ENCODE measurements at regions not wholly inside any gene's neighbourhood (a gene's known extent, or its start where the extent isn't known, plus 50 kb on each side); places are given as distances from the start of the nearest gene placed in this dataset.

DNA sequence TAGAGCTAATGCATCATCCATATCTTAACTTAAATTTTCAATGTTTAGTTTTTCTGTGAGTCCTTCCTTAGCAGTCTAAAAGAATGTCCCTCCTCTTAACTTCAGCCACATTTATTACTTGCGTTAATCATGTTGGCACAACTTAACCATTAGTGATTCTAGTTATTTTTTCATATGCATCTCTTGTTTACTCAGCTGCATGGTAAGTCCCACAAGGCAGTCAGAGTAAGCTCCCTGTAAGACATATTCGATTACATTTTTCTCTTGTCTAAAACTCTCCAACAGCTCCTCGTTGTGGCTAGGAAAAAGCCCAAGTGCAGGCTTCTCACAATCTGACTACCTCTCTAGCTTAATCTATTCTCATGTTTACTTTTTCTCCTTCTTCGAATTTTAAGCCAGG, 2045.3 kb upstream of the PIK3C3 start:
- no peak for DNase-seq (ENCODE audit: extremely low read depth, low read depth, low spot score)

DNA sequence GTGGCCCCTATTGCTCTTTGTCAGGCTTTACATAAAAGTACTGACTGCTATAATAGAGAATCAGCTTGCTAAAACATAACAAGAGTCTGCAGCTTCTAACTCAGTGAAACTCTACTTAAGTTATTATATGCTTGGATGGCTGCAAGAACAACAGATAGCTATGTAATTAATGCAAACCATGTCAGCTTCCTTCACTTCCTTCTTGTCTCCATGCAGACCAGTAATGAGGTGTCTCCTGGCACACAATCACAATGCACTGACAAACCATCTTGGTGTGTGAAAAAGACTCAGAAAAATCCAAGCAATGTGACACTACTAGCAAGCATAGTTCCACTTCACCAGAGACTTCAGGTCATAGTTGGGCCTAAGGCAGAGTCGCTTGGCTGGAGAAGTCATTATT, 2068.9 kb upstream of the PIK3C3 start:
- DNase-seq (ENCODE audit: extremely low read depth, low read depth, low spot score), result no peak

DNA sequence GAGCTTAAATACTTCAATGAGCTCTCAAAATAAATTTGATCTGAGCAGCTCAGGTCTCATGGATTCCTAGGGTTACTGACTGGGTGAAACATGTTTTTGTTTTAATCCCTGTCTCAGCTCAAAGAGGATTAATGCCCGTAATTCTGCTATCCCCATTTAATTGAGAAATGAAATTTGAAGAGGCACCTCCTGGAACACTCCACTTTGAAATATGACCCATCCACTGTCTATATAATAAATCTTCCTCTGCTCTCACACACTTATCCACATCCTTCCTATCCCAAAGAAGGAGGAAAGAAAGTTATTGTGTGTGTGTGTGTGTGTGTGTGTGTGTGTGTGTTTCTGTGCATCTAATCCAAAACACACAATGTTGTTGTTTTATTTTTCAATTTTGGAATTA, 2082.4 kb upstream of the PIK3C3 start:
- no peak for DNase-seq (ENCODE audit: extremely low read depth, low read depth, low spot score)

DNA sequence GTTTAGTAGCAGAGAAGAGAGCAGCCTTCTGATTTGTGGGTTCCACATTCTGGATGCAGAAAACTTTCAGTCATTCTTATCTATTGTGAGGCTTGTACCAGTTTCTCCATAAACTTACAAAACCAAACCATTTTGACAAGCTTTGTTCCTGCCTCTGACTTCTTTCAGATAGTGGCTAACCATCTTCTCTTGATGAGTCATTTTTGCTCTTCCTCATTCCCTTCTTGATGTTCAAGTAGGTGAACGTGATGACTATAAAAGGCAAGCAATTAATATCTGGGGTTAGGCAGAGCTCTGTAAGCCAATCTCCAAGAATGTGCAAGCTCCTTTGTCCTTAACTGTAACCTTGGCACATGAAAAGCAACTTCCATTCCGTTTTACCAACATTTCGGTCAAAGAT, 2083.1 kb upstream of the PIK3C3 start:
- no peak for DNase-seq (ENCODE audit: extremely low read depth, low read depth, low spot score)

DNA sequence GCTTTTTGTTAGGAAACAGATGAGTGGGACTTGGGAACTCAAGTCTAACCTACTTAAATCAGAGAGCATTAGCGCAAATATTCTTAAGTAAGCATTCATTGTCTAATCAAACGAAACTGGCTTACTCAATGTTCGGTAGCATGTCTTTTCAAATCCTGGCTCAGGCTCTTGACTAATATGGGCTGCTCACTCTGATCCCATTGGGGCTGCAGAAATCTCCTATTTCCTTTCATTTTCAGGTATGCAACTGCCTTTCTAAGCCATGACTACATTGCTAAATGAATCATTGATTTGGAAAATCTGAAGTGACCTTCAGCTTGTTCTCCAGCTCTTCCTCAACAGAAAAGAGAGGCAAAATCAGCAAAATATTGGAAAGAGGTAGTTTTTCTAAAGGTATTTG, 2084.4 kb upstream of the PIK3C3 start:
- DNase-seq (ENCODE audit: extremely low read depth, low read depth, low spot score), result no peak

DNA sequence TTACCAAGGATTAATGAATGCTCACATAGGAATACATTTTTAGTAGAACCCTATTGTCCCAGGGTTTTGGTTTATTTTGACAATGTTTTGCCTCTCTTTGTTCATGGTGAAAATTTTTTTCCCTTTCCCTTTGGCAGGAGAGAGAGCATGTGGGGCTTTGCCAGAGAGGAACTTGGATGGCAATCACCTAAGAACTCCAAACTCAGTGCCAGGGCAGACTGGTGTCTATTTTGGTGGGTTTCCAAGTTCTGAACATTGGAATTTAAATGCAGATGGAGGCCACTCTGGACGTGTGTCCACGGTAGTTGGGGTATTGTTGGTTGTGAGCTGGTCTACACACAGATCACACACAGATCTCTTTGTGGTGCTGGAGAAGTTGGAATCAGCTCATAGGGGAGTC, 2091.1 kb upstream of the PIK3C3 start:
- no peak for DNase-seq (ENCODE audit: extremely low read depth, low read depth, low spot score)

DNA sequence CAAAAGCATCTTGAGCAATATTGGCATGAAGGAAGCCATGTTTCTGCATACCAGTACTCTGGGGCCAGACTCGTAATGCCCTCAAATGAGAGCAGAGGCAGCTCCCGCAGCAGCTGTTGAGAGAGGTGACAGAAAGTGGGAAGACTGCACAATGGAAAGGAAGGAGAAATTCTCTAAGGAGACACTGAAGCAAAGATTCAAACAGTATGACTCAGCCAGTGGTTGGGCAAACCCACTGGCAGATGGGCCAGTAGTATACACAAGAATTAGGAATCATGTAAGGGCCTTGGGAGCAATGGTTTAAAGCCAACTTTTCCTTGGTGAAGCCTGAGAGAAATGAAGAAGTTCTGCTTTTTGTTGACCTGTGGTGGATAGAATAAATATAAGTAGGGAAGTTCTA, 2092.7 kb upstream of the PIK3C3 start:
- no peak for DNase-seq (ENCODE audit: extremely low read depth, low read depth, low spot score)

DNA sequence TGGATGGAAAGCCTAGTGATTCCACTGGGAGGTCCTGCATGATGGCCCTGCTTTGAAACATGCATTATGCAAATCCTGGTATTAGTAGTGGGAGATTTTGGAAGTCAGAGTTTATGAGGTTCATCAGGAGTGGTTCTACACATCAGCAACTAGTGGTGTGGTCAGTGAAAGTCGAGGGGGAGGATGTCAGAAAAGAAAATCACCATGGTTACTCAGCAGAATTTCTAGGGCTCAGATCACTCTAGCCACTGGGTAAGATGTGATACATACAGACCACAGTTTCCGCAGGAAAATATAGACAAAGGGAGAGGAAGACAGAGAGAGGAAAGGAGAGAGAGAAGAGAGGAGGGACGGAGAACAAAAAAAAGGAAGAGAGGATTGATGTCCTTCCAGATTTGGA, 2100.7 kb upstream of the PIK3C3 start:
- no peak for DNase-seq (ENCODE audit: extremely low read depth, low read depth, low spot score)

DNA sequence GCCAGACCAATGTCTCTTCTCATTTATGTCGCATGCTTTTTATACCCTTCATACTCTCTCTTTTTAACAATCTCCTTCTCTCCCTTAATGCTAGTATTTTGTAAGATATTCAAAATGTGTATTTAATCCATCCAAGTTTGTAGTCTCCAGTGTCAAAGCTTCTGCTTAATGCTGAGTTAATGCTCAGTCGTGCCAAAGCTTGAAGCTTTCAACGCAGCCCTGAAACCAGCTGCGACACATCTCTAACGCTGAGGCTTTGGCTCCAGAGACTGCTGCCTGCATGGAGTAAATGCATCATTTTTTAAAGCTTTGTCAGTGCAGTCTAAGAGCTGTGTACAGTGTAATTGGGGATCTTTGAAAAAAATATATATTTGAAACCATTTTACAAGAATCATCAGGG, 2108.8 kb upstream of the PIK3C3 start:
- DNase-seq (ENCODE audit: extremely low read depth, low read depth, low spot score), result no peak

DNA sequence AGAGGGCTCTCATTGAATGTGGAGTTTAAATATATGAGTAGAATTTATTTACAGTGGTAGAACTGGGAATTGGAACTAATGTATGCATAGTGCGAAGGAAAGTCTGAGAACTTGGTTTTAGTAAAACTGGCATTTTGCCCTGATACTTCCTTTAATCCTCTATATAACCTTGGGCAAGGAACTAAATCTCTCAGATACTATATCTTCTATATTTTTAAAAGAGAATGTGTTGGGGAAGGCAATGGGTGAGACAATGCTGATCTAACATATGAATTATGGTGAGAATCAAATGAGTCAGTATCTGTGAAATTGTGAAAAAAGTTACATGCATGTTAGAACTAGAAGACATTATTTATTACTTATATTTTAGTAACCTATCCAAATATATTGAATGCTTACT, 2109.4 kb upstream of the PIK3C3 start:
- no peak for DNase-seq (ENCODE audit: extremely low read depth, low read depth, low spot score)

DNA sequence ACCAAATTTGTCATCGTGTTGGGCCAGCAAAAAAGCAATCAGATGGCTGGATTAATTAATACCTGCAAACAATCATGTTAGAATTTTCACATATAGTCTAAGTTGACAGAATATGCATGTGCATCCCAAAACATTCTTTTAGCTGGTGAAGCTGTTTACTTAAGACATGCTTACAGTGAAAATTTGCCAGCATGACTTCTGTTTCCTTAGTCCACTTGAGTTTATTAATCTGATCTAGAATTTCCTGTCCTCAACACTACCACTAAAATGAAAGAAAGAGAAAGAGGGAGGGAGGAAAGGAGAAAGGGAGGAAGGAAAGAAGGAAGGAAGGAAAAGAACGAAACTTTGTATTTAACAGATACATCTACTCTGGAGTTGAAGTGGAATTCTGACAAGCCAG, 2109.9 kb upstream of the PIK3C3 start:
- no peak for DNase-seq (ENCODE audit: extremely low read depth, low read depth, low spot score)

DNA sequence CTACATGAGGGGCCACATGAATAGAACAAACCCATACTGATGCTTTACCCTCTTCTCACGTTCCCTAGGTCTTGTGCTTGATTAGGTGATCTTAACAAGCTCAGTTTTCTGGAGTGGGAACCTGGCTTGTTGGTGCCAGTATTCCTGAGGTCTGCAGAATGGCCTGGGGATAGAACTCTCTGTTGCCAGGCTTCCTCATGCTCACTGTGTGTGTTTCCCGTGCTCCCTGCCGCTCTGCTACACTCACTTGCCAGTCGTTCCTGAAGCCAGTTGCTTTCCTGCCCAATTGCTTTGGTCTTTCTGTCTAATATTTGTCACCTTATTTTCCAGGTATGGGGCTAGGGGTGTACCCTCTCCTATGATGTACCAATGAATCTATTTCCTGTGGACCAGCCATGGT, 2111.5 kb upstream of the PIK3C3 start:
- no peak for DNase-seq (ENCODE audit: extremely low read depth, low read depth, low spot score)

DNA sequence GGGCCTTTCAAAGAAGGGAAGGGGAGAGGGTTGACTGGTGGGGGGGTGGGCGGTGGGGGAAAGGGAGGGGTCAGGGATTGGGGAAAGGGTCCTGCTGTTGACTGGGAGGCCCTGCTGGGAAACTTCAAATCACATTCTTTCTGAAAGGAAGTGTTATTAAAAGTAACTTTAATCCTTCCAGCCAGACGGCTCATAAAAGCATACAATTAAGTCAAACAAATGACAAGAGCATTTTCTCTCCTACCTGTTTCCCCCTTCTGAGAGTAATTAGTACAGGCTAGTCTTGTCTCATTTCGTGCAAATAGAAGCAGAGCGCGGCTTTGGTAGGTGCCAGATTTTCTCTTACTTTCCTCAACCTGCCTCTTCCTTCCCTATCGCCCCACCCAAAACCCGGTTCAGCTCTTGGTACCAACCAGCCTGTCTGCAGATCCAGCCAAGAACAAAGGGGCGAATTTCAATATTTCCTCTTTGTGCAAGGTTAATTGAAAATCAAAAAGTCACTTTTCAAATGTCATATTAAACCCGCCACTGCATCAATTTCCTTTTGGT, 2112.6 kb upstream of the PIK3C3 start:
- no peak for DNase-seq (ENCODE audit: extremely low read depth, low read depth, low spot score)

DNA sequence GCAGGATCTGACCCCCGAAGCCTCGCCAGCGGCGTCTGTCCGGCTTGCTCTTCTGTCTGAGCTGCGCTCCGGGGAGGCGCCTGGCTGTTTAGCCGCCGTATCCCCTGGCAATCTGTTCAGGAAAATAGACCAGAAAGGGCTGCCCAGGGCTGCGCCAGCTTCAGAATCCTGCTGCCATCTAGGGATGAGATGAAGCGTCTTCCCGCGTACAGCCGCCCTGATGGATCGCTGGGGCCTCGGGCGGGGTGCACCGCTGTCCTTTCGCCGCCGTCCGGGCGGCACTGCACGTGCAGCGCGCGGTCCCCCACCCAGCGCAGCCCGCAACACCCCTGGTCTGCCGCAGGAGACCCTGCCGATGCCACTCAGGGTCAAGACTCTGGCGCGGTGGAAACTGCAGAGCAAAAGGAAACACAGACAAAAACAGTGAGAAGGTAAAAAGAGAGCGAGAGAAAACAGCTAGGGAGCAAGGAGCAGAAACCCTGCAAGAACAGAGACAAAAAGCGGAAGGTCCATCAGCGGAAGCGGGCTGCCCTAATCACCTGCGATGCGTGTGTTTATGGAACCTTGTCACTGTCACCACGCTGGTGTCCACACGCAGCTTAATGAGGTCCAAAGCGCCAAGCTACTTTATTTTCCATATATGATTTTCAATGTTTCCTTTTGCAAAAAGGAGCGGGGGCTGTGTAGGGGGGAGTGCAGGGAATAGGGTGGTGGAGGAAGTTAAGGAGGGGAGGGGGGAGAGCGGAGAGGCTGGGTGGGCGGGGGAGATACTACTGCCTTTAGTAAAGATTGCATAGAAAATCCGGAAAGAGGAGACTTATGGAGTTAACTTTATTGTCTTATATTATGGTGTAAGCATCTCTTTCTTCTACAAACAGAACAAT, 2113.3 kb upstream of the PIK3C3 start:
- no peak for DNase-seq (ENCODE audit: extremely low read depth, low read depth, low spot score)

DNA sequence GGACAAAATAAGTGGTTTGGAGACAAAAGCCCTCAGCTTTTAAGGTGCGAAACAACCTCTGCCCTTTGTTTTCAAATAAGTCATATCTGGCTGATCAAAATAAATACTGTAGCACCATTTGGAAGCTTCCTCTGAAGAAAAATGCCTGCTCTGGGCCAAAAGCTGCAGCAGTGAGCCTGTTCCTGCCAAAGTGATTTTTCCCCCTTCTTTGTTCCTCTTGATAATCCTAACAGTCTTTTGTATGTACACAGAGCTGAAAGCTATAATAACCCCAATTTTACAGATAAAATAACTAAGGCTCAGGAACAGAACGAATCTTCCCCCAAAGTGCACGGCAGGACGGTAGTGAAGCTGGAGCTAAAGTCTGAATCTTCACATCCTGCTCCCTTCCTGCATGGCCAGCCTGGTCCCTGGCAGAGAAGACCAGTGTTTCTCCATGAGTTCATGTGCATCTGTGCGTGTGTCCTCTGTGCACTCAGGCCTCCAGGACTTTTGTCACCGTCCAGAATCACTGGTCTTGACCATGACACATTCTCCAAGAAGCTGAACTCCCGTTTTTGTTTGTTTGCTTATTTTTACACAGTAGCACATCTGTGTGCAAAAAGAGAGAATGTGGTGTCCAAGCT, 2114.1 kb upstream of the PIK3C3 start:
- no peak for DNase-seq (ENCODE audit: extremely low read depth, low read depth, low spot score)

DNA sequence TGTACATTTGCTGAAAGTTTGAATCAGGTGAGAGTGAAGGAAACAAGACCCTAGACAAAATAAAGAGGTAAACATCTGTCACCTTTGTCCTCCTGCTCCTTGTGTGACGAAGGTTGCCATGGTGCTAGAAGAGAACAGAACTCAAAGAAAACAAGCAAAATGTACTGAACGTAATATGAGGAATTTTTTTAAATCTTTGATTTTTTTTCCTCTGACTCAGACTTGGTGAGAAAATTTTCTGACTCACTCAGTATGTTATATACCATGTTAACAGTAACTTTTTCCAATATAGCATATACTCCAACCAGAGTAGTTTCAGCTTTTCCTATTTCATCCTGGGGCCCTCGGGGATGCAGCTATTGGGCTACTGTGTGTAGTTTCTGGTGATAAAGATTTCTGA, 2114.6 kb upstream of the PIK3C3 start:
- DNase-seq (ENCODE audit: extremely low read depth, low read depth, low spot score), result no peak

DNA sequence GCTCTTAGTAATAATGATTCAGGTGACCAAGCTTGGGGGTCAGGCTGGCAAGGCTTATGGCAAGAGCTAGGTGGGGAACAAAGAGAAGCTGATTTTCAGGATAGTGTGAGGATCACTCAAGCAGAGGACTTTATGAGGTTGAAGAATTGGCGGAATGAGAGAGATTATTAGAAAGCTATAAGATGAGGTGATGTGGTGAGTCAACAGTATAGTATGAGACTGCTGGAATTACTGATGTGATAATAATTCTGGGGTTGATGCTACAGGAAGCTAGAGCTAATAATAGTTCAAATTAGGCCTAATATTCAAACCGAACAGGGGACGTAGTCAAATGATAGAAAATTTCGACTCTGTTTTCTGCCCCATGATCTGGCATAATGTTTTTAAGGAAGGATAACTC, 2115.3 kb upstream of the PIK3C3 start:
- no peak for DNase-seq (ENCODE audit: extremely low read depth, low read depth, low spot score)

DNA sequence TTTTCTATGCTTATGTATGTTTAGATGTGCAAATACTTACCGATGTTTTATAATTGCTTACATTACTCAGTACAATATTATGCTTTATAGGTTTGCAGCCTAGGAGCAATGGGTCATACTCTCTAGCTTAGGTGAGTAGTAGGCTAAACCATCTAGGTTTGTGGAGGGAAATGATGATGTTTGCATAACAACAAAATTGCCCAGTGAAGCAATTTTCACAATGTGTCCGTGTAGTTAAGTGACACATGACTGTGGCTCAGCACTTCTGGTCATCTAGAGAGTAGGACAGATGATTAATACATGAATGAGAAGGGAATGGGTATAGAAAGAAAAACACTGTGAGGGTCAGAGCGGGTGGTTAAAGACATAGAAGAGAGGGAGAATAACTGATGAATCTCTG, 2116.2 kb upstream of the PIK3C3 start:
- DNase-seq (ENCODE audit: extremely low read depth, low read depth, low spot score), result no peak

DNA sequence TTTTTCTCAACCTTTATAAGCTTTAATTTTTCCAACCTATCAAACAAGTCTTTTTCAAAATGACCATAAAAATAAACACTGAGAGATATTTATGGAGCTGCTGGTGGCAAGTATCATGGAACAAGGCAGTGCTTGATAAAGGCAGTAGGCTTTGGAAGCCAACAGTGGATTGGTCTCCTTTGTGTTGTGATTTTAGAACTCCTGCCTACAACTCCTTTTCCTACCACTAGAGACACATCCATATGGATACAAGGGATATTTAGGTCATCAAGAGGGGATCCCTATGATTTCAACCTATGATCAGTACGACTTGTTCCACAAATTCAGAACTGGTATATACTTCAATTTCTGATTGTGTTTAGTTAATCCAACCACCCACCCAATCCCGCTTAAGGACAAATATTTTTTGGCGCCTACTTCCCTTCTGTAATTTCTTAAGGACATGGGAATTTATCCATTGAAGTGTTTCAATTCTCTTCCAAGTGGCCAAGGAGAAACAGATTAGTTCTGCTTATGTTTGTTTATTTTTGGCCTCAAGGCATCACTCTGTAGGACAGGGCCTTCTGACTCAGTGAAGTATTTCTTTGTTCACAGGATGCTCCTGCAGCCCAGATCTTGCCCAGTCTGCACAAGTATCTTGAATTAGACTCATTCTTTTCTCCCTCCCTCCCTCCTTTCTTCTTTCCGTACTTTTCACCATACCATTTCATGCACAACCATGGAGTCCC, 2119.6 kb upstream of the PIK3C3 start:
- no peak for DNase-seq (ENCODE audit: extremely low read depth, low read depth, low spot score)

DNA sequence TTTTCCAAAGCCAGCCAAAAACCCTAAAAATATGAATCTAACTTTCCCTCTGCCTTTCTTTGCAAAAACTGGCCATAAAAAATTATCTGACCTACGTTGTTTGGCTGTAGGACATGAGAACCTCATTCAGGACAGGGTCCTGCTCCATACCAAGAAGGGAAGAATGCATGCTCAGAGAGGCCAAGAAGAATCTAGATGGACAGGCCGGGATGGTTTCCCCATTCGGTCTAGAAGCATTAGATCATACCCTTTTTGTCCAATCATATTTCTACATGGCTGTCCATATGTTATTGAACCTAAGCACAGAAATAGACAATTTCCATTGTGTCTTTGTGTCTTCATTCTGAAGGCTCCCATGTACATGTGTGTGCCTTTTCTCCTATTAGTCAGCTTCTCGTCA, 2120.4 kb upstream of the PIK3C3 start:
- no peak for DNase-seq (ENCODE audit: extremely low read depth, low read depth, low spot score)

DNA sequence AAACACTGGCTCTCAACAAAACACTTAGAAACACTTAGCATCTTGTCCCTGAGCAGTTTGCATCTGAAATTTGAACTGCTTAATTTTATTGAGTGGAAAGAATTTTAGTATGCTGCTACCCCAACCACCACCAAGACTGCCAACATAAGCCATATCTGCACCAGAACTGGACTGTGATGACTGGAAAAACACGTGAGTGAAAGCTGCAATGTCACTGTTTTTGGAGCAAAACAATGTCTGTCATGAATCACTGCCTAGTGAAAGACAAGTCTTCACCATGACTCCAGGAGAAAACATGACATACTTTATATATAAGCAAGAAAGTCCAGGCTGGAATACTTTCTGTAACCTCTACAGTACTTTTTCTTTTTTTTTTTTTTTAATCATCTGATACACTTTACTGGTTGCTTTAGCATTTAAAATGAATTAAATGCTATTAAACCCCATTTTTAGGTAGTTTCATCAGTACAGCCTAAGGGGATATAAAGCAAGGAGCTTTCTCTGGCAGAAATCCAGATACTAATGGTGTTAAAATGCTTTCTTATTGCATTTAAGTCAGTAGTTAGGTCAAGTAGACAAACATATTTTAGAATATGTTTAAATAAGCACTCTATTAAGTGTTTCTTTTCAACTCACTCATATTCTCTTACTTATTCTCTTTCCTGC, 2129.4 kb upstream of the PIK3C3 start:
- no peak for DNase-seq (ENCODE audit: extremely low read depth, low read depth, low spot score)

Data from glomerular endothelial cell (primary cell).